GM12875 (cell line): ENCODE measurements at regions not wholly inside any gene's neighbourhood (a gene's known extent, or its start where the extent isn't known, plus 50 kb on each side); places are given as distances from the start of the nearest gene placed in this dataset.

Source experiments
- H3K4me3 ChIP-seq: one replicate; pipeline ENCODE4 v1.5.1; 2011; ENCODE audit warnings: low read depth, low read length, control low read depth
- TF ChIP-seq, protein P1 (sequence below): IDR thresholded peaks from 2 replicates; pipeline ENCODE4 v1.5.1; 2011; ENCODE audit warnings: low read depth, mild to moderate bottlenecking, control low read depth, inconsistent platforms, low read length, moderate library complexity, borderline replicate concordance; ENCODE audit not compliant: insufficient read depth

DNA sequence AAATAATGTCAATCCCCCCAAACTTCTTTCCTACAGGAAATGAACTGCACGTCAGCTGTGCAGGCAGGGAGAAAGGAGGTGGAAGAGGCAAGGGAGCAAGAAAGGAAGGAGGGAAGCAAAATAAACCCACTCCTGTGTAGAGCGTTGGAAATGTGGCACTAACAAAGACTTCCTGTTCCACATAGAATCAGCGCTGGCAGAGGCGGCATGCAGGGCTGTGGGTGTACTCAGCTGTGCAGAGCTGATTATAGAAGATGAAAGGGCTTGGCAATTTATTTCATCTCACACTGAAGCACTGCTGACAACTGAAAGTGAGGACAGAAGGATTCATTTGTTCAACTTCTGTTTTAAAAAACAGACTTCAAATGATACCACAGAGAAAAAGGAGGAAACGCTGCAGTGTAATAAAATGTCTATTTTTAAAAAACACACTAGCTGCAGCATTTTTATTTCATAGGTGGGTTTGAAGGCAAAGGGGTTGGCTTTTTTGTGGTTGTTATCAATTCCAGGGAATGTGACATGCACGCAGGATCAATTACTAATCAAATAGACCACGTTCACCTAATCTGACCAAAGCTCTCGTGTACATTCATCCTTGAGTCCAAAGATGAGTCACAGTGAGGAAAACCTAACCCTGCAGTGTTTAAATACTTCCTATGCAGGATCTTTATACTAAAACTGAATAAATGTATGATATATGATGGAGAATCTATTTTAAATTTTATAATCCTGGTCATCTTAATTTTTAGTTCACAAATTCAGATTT lies 583.5 kb downstream of the ZNF608 start:
- TF ChIP-seq, protein P1, sequence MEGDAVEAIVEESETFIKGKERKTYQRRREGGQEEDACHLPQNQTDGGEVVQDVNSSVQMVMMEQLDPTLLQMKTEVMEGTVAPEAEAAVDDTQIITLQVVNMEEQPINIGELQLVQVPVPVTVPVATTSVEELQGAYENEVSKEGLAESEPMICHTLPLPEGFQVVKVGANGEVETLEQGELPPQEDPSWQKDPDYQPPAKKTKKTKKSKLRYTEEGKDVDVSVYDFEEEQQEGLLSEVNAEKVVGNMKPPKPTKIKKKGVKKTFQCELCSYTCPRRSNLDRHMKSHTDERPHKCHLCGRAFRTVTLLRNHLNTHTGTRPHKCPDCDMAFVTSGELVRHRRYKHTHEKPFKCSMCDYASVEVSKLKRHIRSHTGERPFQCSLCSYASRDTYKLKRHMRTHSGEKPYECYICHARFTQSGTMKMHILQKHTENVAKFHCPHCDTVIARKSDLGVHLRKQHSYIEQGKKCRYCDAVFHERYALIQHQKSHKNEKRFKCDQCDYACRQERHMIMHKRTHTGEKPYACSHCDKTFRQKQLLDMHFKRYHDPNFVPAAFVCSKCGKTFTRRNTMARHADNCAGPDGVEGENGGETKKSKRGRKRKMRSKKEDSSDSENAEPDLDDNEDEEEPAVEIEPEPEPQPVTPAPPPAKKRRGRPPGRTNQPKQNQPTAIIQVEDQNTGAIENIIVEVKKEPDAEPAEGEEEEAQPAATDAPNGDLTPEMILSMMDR: no peak

DNA sequence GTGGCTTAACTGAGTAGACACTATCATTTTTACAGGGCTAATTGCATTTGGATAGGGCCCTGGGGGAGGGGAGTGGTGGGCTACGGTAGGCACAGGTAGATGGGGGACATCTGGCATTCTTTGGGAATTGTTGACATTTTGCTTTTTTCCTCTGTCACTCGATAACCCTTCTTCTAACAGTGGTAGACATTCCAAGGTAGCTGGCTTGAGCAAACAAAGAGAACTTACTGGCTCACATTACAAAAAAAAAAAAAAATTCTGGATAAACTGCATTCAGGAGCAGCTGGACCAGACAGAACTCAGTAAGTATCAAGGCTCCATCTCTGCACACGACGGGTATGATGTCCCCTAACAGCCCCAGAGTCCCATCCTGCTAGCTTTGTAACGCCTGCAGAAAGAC lies 585.2 kb downstream of the ZNF608 start:
- TF ChIP-seq, protein P1: no peak

More for the DNA sequence above, 583.5 kb downstream of the ZNF608 start:
- no peak overlapping the region for H3K4me3 ChIP-seq

DNA sequence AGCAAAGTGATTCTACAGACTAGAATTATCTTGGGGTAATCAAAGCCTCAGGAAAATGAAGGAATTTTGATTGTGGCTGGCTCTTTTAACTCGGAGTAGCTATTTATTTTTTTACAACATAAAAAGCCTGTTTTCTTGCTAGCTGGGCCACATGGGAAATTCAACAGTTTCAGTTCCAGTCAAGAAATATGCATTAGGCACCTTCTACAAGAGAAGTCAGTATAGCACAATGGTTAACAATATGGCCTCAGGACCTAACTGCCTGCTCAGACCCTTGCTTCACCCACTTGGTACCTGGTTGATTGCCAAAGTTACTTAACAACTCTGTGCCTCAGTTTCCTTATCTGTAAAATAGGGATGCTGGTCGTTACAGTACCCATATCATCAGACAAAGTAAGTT lies 586.2 kb downstream of the ZNF608 start:
- TF ChIP-seq, protein P1: no peak
- no peak overlapping the region for H3K4me3 ChIP-seq

More for the DNA sequence above, 585.2 kb downstream of the ZNF608 start:
- H3K4me3 ChIP-seq: no peak overlapping the region

DNA sequence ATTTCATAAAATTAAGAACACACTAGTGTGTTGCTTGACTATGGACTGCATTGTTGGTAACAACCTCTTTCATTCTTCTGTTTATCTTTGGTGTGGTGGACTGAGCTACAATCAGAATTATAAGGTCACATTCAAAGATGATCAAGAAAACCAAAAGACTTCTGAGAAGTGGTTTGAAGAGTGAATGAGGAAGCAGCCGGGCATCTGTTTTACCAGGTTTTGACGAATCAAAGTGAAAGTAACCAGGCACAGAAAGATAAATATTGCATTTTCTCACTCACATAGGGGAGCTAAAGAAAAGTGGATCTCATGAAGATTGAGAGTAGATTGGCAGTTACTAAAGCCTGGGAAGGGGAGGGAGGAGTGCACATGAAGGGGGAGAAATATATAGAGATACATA lies 589.1 kb downstream of the ZNF608 start:
- H3K4me3 ChIP-seq: no peak overlapping the region
- TF ChIP-seq, protein P1: no peak

DNA sequence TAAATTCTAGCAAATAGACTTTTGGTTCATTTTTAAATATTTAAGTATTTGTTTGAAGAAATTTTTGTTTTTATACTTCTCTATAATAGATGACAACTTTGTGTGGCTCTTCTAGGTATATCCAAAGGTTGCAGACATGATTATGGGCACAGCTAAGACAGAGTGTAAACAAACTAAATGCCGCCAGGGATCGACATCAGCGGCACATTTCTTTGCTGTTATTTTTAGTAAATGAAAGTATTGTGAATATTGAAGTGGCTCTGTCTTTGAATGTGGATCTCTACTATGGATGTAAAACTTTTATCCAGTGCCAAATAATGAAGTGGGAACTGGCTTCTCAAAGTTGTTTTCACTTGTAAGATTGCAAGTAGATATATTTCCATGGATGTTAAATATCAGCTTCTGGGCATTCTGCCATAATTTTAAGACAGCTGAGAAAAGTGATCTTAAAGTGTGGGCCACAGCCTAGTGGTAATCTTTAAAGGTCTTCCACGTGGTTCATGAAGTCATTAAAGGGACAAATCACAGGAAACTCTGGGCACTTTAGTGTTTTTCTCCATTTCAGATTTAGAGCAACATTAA lies 589.9 kb downstream of the ZNF608 start:
- TF ChIP-seq, protein P1: no peak
- no peak overlapping the region for H3K4me3 ChIP-seq

DNA sequence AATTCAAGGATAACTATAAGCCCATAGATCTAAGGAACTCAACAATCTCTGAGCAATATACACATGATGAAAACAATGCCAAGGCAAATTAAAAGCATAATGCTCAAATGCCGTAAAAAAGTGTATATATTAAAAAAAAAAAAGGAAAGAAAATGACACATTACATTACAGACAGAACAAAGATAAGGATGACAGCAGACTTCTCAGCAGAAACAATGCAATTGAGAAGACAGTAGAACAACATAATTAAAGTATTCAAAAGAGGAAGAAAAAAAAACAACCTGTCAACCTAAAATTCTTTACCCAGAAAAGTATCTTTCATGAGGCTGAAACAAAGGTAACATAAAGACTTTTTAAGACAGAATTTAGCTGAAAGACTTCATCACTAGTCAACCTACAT lies 591.7 kb downstream of the ZNF608 start:
- TF ChIP-seq, protein P1: no peak
- no peak overlapping the region for H3K4me3 ChIP-seq

DNA sequence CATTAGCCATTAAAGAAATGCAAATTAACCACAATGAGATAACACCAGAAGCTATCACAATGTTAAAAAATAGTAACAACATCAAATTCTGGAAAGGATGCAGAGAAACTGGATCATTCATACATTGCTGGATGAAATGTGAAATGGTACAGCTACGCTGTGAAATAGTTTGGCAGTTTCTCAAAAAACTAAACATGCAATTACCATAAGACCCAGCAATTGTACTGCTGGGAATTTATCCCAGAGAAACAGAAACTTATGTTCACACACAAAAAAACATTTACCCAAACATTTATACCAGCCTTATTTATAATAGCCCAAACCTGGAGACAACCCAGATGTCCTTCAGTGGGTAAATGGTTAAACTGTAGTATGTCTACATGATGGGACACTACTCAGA lies 592.9 kb downstream of the ZNF608 start:
- no peak overlapping the region for H3K4me3 ChIP-seq
- TF ChIP-seq, protein P1: no peak
